CD14-positive monocyte (primary cell): ENCODE measurements at regions not wholly inside any gene's neighbourhood (a gene's known extent, or its start where the extent isn't known, plus 50 kb on each side); places are given as distances from the start of the nearest gene placed in this dataset.
"Not testable (repeated sequence)": the region's sequence is repeated elsewhere in the genome, so short reads cannot be mapped to it uniquely, and the experiment has no call there.

Source experiments
- DNase-seq, 3 donors: peaks; one replicate each; pipeline ENCODE4 v3.0.0-alpha.2; 2011 to 2022
- H2AFZ ChIP-seq: 2 replicates; pipeline ENCODE4 v1.6.0; 2012; ENCODE audit warnings: mild to moderate bottlenecking, low read depth, low read length, inconsistent platforms; ENCODE audit not compliant: insufficient read depth, poor library complexity, severe bottlenecking
- H3K27ac ChIP-seq, 2 donors: 1 replicate in 1 of 2; 2 replicates in 1 of 2; pipeline ENCODE4 v1.5.1; 2012 to 2013; ENCODE audit warnings: low read length in 2 of 2, control low read depth in 1 of 2, inconsistent platforms in 1 of 2, low read depth in 1 of 2, mild to moderate bottlenecking in 1 of 2
- H3K27me3 ChIP-seq, 2 donors: one replicate each; pipeline versions ENCODE4 v1.6.0 to v1.6.1; 2011 to 2013; ENCODE audit warnings: low read length in 2 of 2; ENCODE audit not compliant: control insufficient read depth in 2 of 2, insufficient read depth in 2 of 2
- H3K36me3 ChIP-seq, 2 donors: replicated peaks in 1 of 2; 1 replicate in 1 of 2; 2 replicates in 1 of 2; pipeline versions ENCODE4 v1.5.1 to v1.6.1; 2012 to 2013; ENCODE audit warnings: low read length in 2 of 2, control low read depth in 1 of 2, inconsistent platforms in 1 of 2, mild to moderate bottlenecking in 1 of 2; ENCODE audit not compliant: insufficient read depth in 2 of 2, control insufficient read depth in 1 of 2
- H3K4me1 ChIP-seq, 2 donors: 1 replicate in 1 of 2; 2 replicates in 1 of 2; pipeline versions ENCODE4 v1.5.1 to v1.6.1; 2012 to 2013; ENCODE audit warnings: low read length in 2 of 2, control low read depth in 1 of 2, inconsistent platforms in 1 of 2, mild to moderate bottlenecking in 1 of 2, moderate library complexity in 1 of 2; ENCODE audit not compliant: insufficient read depth in 2 of 2, control insufficient read depth in 1 of 2
- H3K4me2 ChIP-seq: replicated peaks from 2 replicates; pipeline ENCODE3; 2012; ENCODE audit warnings: low read length, moderate library complexity, mild to moderate bottlenecking; ENCODE audit not compliant: poor library complexity, severe bottlenecking; ENCODE audit errors: extremely low read depth
- H3K4me3 ChIP-seq, 3 experiments: fragments of 200-600 bp in 1 of 3; sonication (generic) in 1 of 3; replicated peaks in 1 of 3; 1 replicate in 2 of 3; 2 replicates in 1 of 3; pipeline ENCODE4 v1.5.1; 2011 to 2013; ENCODE audit warnings: low read length in 3 of 3, mild to moderate bottlenecking in 3 of 3, control low read depth in 2 of 3, low read depth in 2 of 3, inconsistent platforms in 1 of 3, moderate library complexity in 1 of 3
- H3K79me2 ChIP-seq: 2 replicates; pipeline ENCODE4 v1.6.0; 2012; ENCODE audit warnings: mild to moderate bottlenecking, control low read depth, inconsistent platforms, low read length, moderate library complexity; ENCODE audit not compliant: insufficient read depth
- H3K9ac ChIP-seq: 2 replicates; pipeline ENCODE4 v1.6.0; 2017; ENCODE audit warnings: low read length, mild to moderate bottlenecking; ENCODE audit not compliant: insufficient read depth, poor library complexity, severe bottlenecking
- H3K9me3 ChIP-seq, 2 donors: replicated peaks in 1 of 2; 1 replicate in 1 of 2; 2 replicates in 1 of 2; pipeline versions ENCODE4 v1.5.1 to v1.6.1; 2012 to 2013; ENCODE audit warnings: low read length in 2 of 2, control low read depth in 1 of 2; ENCODE audit not compliant: control insufficient read depth in 1 of 2, insufficient read depth in 1 of 2
- H4K20me1 ChIP-seq: 2 replicates; pipeline ENCODE4 v1.6.0; 2012; ENCODE audit warnings: mild to moderate bottlenecking, low read length, control low read depth, moderate library complexity; ENCODE audit not compliant: insufficient read depth
- H3K27ac Mint-ChIP-seq, 7 donors: one replicate each; pipeline ENCODE4 v1.8.0; 2020; ENCODE audit warnings: mild to moderate bottlenecking in 7 of 7, mixed read lengths in 7 of 7, moderate library complexity in 6 of 7, inconsistent platforms in 2 of 7
- H3K27me3 Mint-ChIP-seq, 3 donors: one replicate each; pipeline ENCODE4 v1.8.0; 2021 to 2022; ENCODE audit warnings: low read depth in 3 of 3, mild to moderate bottlenecking in 3 of 3, mixed read lengths in 3 of 3, moderate library complexity in 3 of 3, inconsistent platforms in 1 of 3
- H3K36me3 Mint-ChIP-seq, 2 donors: one replicate each; pipeline ENCODE4 v1.8.0; 2020; ENCODE audit warnings: mixed read lengths in 2 of 2, inconsistent platforms in 1 of 2, mild to moderate bottlenecking in 1 of 2
- H3K4me1 Mint-ChIP-seq: one replicate; pipeline ENCODE4 v1.8.0; 2020; ENCODE audit warnings: mild to moderate bottlenecking, mixed read lengths
- H3K4me3 Mint-ChIP-seq, 2 donors: one replicate each; pipeline ENCODE4 v1.8.0; 2020; ENCODE audit warnings: mild to moderate bottlenecking in 2 of 2, mixed read lengths in 2 of 2, moderate library complexity in 1 of 2
- H3K9me3 Mint-ChIP-seq, 7 donors: one replicate each; pipeline ENCODE4 v1.8.0; 2020 to 2022; ENCODE audit warnings: mixed read lengths in 7 of 7, mild to moderate bottlenecking in 6 of 7, moderate library complexity in 6 of 7, inconsistent platforms in 2 of 7
- CTCF ChIP-seq: fragments of 200-600 bp; IDR thresholded peaks from one replicate; pipeline ENCODE4 v1.8.0; 2022; ENCODE audit warnings: antibody characterized with exemption, mild to moderate bottlenecking
- WGBS: methylation state at CpG from one replicate; pipeline ENCODE4 v1.1.5; 2013; ENCODE audit warnings: missing lambda C conversion rate; ENCODE audit not compliant: insufficient coverage; 5-methylcytosine and 5-hydroxymethylcytosine counted together
- intact Hi-C, 2 donors: fragments of 100-400 bp; cut with micrococcal nuclease; formaldehyde crosslinking; loops; one replicate each; pipeline versions ENCODE4 v1.15.0 to v1.15.1; 2023

GRCh38 chr16:75827372-75828038, 101.2 kb upstream of the CPHXL start:
- H3K36me3 Mint-ChIP-seq, H3K27ac ChIP-seq, intact Hi-C loops, H3K27ac Mint-ChIP-seq, H3K36me3 ChIP-seq, H3K4me1 Mint-ChIP-seq, H3K4me3 Mint-ChIP-seq, H2AFZ ChIP-seq, H3K9ac ChIP-seq, H3K4me2 ChIP-seq, DNase-seq, H3K4me1 ChIP-seq, H3K4me3 ChIP-seq, H3K27me3 ChIP-seq, H4K20me1 ChIP-seq, H3K79me2 ChIP-seq, H3K27me3 Mint-ChIP-seq, H3K9me3 ChIP-seq: not testable (repeated sequence)
- H3K9me3 Mint-ChIP-seq = peaks cover 0 to 16% (median 10%) of the 10 kb centered on the region in 7 donors
- WGBS = 95% methylated on average over 4 of the region's 30 CpGs

- H3K9me3 ChIP-seq, H4K20me1 ChIP-seq, H3K79me2 ChIP-seq, H3K27me3 ChIP-seq, H3K36me3 Mint-ChIP-seq, H3K9ac ChIP-seq, H3K4me2 ChIP-seq, H3K27ac Mint-ChIP-seq, H2AFZ ChIP-seq, H3K36me3 ChIP-seq, H3K27me3 Mint-ChIP-seq, H3K4me1 ChIP-seq, H3K4me3 ChIP-seq, H3K27ac ChIP-seq, H3K4me3 Mint-ChIP-seq, H3K4me1 Mint-ChIP-seq, intact Hi-C loops, DNase-seq: not testable (repeated sequence)
- peaks cover 0 to 11% (median 6%) of the 10 kb centered on the region in 7 donors for H3K9me3 Mint-ChIP-seq
- WGBS = no CpG with 5 or more reads among the region's 2 CpGs
These were observed 107.1 kb upstream of the CPHXL start for GRCh38 chr16:75833385-75833784.

GRCh38 chr16:75836347-75837010, 110.2 kb upstream of the CPHXL start:
- no peak for DNase-seq
- Histone ChIP-seq H3K27me3 (no peaks in the 10 kb centered on the region), H3K9me3 (no peaks in the 10 kb centered on the region), H3K4me3 (no peak overlapping the region), H3K4me2 (no peak overlapping the region), H4K20me1 (no peaks in the 10 kb centered on the region), H3K4me1 (no peaks in the 10 kb centered on the region), H2AFZ (no peak overlapping the region), H3K36me3 (no peaks in the 10 kb centered on the region), H3K9ac (no peak overlapping the region), H3K79me2 (no peaks in the 10 kb centered on the region), H3K27ac (no peak overlapping the region)
- no CpG with 5 or more reads among the region's 2 CpGs for WGBS
- Mint-ChIP-seq H3K4me3 (no peak overlapping the region), H3K4me1 (no peaks in the 10 kb centered on the region), H3K9me3 (peaks cover 0 to 6% (median 0%) of the 10 kb centered on the region in 7 donors), H3K27me3 (peaks cover 0 to 3% (median 0%) of the 10 kb centered on the region in 3 donors), H3K27ac (no peak overlapping the region), H3K36me3 (no peaks in the 10 kb centered on the region)
- no peak for TF ChIP-seq CTCF
- intact Hi-C loops = no loop called here
